H1 (cell line): ENCODE measurements at regions not wholly inside any gene's neighbourhood (a gene's known extent, or its start where the extent isn't known, plus 50 kb on each side); places are given as distances from the start of the nearest gene placed in this dataset.

ENCODE experiments used
- ASH2L ChIP-seq: fragments of 200-600, 300-600 bp; sonication (generic); IDR thresholded peaks from one replicate; pipeline ENCODE4 v1.7.1; 2017; ENCODE audit warnings: low read length
- MAFK ChIP-seq: IDR thresholded peaks from 2 replicates; pipeline ENCODE4 v1.6.1; 2012; ENCODE audit warnings: low read depth, mild to moderate bottlenecking, improper control_type of control experiment, low read length
- POLR2A ChIP-seq, 2 experiments: IDR thresholded peaks; 1 replicate in 1 of 2; 2 replicates in 1 of 2; pipeline ENCODE4 v1.6.1; 2011; ENCODE audit warnings: low read depth in 2 of 2, low read length in 2 of 2, mild to moderate bottlenecking in 2 of 2; ENCODE audit errors: control extremely low read depth in 1 of 2
- SIN3A ChIP-seq, 2 experiments: IDR thresholded peaks in 1 of 2; conservative IDR thresholded peaks in 1 of 2; 2 replicates each; pipeline ENCODE4 v1.6.1; 2011 to 2012; ENCODE audit warnings: low read length in 2 of 2, improper control_type of control experiment in 1 of 2, low read depth in 1 of 2, mild to moderate bottlenecking in 1 of 2
- SP2 ChIP-seq: IDR thresholded peaks from 2 replicates; pipeline ENCODE4 v1.6.1; 2012; ENCODE audit warnings: mild to moderate bottlenecking, low read length, inconsistent platforms
- TCF12 ChIP-seq: IDR thresholded peaks from 2 replicates; pipeline ENCODE4 v1.6.1; 2011; ENCODE audit warnings: low read depth, mild to moderate bottlenecking, low read length
- TEAD4 ChIP-seq: IDR thresholded peaks from 2 replicates; pipeline ENCODE4 v1.6.1; 2012; ENCODE audit warnings: low read depth, low read length, inconsistent platforms, mixed read lengths
- TF ChIP-seq, protein P1 (sequence below), 3 experiments: IDR thresholded peaks; 1 replicate in 2 of 3; 2 replicates in 1 of 3; pipeline versions ENCODE4 v1.5.1 to v1.6.1; 2011; ENCODE audit warnings: low read length in 3 of 3, mild to moderate bottlenecking in 3 of 3, inconsistent platforms in 2 of 3, low read depth in 1 of 3, moderate library complexity in 1 of 3; ENCODE audit not compliant: insufficient read depth in 1 of 3; ENCODE audit errors: control extremely low read depth in 1 of 3
- TF ChIP-seq, protein P2 (sequence below): IDR thresholded peaks from 2 replicates; pipeline ENCODE4 v1.6.1; 2012; ENCODE audit warnings: inconsistent platforms
- TF ChIP-seq, protein P3 (sequence below): IDR thresholded peaks from 2 replicates; pipeline ENCODE4 v1.6.1; 2011; ENCODE audit warnings: low read depth, mild to moderate bottlenecking, low read length; ENCODE audit not compliant: insufficient read depth
- TF ChIP-seq, protein P4 (sequence below): IDR thresholded peaks from 2 replicates; pipeline ENCODE4 v1.6.1; 2012; ENCODE audit warnings: inconsistent platforms
- TF ChIP-seq, protein P5 (sequence below): IDR thresholded peaks from 2 replicates; pipeline ENCODE4 v1.6.1; 2011; ENCODE audit warnings: low read length, improper control_type of control experiment

DNA sequence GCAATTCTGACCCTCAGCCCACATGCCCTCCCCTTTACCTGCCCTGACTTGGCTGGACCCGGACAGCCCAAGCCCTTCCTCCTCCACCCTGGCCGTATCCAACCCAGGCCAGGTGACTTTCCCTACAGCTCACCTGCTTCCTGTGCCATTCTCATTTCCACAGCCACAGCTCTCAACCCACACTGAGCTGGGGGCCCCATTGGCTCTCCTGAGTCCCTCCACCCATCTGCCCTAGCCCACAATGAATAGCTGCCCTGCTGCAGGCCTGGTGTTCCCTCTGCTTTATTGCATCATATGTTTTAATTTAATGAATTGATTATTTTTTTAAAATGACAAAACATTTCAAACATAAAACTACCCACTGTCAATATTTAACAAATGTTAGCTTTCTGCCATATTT lies 118.5 kb upstream of the BACH2 start:
- TF ChIP-seq, protein P1, sequence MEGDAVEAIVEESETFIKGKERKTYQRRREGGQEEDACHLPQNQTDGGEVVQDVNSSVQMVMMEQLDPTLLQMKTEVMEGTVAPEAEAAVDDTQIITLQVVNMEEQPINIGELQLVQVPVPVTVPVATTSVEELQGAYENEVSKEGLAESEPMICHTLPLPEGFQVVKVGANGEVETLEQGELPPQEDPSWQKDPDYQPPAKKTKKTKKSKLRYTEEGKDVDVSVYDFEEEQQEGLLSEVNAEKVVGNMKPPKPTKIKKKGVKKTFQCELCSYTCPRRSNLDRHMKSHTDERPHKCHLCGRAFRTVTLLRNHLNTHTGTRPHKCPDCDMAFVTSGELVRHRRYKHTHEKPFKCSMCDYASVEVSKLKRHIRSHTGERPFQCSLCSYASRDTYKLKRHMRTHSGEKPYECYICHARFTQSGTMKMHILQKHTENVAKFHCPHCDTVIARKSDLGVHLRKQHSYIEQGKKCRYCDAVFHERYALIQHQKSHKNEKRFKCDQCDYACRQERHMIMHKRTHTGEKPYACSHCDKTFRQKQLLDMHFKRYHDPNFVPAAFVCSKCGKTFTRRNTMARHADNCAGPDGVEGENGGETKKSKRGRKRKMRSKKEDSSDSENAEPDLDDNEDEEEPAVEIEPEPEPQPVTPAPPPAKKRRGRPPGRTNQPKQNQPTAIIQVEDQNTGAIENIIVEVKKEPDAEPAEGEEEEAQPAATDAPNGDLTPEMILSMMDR (IDR thresholded peaks at IDR 0.05; ENCODE audit: control extremely low read depth in 1 of 3, insufficient read depth in 1 of 3, low read depth in 1 of 3, low read length in 3 of 3), result no peak
- TF ChIP-seq, protein P2, sequence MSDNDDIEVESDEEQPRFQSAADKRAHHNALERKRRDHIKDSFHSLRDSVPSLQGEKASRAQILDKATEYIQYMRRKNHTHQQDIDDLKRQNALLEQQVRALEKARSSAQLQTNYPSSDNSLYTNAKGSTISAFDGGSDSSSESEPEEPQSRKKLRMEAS, result no peak
- no peak for TF ChIP-seq SP2
- no peak for TF ChIP-seq POLR2A (IDR thresholded peaks at IDR 0.05; ENCODE audit: control extremely low read depth in 1 of 2, low read depth in 2 of 2, low read length in 2 of 2)
- no peak for TF ChIP-seq MAFK
- no peak for TF ChIP-seq TCF12
- TF ChIP-seq SIN3A (conservative IDR thresholded peaks at IDR 0.05 in 1 of 2, IDR thresholded peaks at IDR 0.05 in 1 of 2; ENCODE audit: low read depth in 1 of 2, low read length in 2 of 2), result no peak
- TF ChIP-seq, protein P3, sequence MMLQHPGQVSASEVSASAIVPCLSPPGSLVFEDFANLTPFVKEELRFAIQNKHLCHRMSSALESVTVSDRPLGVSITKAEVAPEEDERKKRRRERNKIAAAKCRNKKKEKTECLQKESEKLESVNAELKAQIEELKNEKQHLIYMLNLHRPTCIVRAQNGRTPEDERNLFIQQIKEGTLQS, result no peak
- TF ChIP-seq TEAD4, result no peak
- TF ChIP-seq, protein P4, sequence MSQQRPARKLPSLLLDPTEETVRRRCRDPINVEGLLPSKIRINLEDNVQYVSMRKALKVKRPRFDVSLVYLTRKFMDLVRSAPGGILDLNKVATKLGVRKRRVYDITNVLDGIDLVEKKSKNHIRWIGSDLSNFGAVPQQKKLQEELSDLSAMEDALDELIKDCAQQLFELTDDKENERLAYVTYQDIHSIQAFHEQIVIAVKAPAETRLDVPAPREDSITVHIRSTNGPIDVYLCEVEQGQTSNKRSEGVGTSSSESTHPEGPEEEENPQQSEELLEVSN, result no peak
- TF ChIP-seq ASH2L, result no peak
- TF ChIP-seq, protein P5, sequence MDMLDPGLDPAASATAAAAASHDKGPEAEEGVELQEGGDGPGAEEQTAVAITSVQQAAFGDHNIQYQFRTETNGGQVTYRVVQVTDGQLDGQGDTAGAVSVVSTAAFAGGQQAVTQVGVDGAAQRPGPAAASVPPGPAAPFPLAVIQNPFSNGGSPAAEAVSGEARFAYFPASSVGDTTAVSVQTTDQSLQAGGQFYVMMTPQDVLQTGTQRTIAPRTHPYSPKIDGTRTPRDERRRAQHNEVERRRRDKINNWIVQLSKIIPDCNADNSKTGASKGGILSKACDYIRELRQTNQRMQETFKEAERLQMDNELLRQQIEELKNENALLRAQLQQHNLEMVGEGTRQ, result no peak
